Neural crest cell (in vitro differentiated cells): ENCODE measurements at regions not wholly inside any gene's neighbourhood (a gene's known extent, or its start where the extent isn't known, plus 50 kb on each side); places are given as distances from the start of the nearest gene placed in this dataset.

Experiments used
- DNase-seq: peaks from one replicate; pipeline ENCODE4 v3.0.0; 2021; ENCODE audit warnings: low read depth, mixed read lengths, low spot score
- H3K27ac Mint-ChIP-seq: one replicate; pipeline ENCODE4 v1.8.0; 2021; ENCODE audit warnings: mild to moderate bottlenecking, mixed read lengths; ENCODE audit not compliant: unreplicated experiment
- H3K27me3 Mint-ChIP-seq: 2 replicates; pipeline ENCODE4 v1.8.0; 2021; ENCODE audit warnings: low read depth, mild to moderate bottlenecking, mixed read lengths
- H3K36me3 Mint-ChIP-seq: 2 replicates; pipeline ENCODE4 v1.8.0; 2021; ENCODE audit warnings: low read depth, mild to moderate bottlenecking, mixed read lengths
- H3K4me1 Mint-ChIP-seq: 2 replicates; pipeline ENCODE4 v1.8.0; 2021; ENCODE audit warnings: mixed read lengths
- H3K4me3 Mint-ChIP-seq: one replicate; pipeline ENCODE4 v1.8.0; 2021; ENCODE audit warnings: mild to moderate bottlenecking, mixed read lengths
- H3K9me3 Mint-ChIP-seq: 2 replicates; pipeline ENCODE4 v1.8.0; 2021; ENCODE audit warnings: mixed read lengths
- TF ChIP-seq, protein P1 (sequence below): fragments of 200-600 bp; sonication (generic); conservative IDR thresholded peaks from 2 replicates; pipeline ENCODE4 v1.5.0; 2021; ENCODE audit warnings: antibody characterized with exemption, mild to moderate bottlenecking

DNA sequence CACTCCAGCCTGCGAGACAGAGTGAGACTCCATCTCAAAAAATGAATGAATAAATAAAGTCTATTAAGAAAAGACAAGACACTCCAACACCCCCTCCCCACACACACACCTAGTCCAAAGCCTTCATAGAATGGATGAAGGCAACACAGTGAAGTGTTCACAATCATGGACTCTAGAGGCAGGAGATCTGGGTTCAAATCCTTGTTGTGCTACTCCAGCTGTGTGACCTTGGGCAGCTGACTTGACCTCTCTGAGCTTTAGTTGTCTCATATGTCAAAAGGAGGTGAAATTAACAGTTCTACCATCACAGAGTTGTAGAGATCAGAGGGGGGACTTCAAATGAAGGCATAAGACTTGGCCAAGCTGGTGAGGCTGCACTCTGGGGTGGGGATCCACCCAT lies 95.8 kb upstream of the MAP1LC3B2 start:
- Mint-ChIP-seq H3K27ac (no peak overlapping the region), H3K36me3 (no peaks in the 10 kb centered on the region), H3K27me3 (no peaks in the 10 kb centered on the region), H3K4me3 (no peak overlapping the region), H3K4me1 (peaks cover 9% of the 10 kb centered on the region), H3K9me3 (no peaks in the 10 kb centered on the region)
- DNase-seq, result no peak
- TF ChIP-seq, protein P1, sequence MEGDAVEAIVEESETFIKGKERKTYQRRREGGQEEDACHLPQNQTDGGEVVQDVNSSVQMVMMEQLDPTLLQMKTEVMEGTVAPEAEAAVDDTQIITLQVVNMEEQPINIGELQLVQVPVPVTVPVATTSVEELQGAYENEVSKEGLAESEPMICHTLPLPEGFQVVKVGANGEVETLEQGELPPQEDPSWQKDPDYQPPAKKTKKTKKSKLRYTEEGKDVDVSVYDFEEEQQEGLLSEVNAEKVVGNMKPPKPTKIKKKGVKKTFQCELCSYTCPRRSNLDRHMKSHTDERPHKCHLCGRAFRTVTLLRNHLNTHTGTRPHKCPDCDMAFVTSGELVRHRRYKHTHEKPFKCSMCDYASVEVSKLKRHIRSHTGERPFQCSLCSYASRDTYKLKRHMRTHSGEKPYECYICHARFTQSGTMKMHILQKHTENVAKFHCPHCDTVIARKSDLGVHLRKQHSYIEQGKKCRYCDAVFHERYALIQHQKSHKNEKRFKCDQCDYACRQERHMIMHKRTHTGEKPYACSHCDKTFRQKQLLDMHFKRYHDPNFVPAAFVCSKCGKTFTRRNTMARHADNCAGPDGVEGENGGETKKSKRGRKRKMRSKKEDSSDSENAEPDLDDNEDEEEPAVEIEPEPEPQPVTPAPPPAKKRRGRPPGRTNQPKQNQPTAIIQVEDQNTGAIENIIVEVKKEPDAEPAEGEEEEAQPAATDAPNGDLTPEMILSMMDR, result no peak

DNA sequence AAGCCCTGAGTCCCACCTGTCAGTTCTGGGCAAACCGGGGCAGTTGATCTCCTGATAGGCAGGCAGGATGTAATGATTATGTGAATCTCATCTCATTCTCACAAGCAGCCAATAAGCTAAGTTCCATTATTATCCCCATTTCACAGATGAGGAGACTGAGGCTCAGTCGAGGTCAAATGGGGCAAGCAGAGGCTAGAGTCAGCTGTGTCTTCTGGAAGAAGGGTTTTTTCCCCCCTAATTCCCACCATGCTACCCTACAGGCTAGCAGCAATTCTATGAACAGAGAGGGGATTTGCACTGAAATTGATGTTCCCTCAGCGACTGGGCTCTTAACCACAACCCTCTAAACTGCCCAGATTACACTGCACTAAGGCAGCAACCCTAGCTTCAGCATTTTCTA lies 93.8 kb upstream of the MAP1LC3B2 start:
- H3K27ac Mint-ChIP-seq, result no peak overlapping the region
- no peak overlapping the region for H3K4me3 Mint-ChIP-seq
- H3K27me3 Mint-ChIP-seq, result no peaks in the 10 kb centered on the region
- no peaks in the 10 kb centered on the region for H3K36me3 Mint-ChIP-seq
- H3K9me3 Mint-ChIP-seq, result no peaks in the 10 kb centered on the region
- DNase-seq, result no peak
- TF ChIP-seq, protein P1, result no peak
- H3K4me1 Mint-ChIP-seq, result peaks cover under 1% of the 10 kb centered on the region

DNA sequence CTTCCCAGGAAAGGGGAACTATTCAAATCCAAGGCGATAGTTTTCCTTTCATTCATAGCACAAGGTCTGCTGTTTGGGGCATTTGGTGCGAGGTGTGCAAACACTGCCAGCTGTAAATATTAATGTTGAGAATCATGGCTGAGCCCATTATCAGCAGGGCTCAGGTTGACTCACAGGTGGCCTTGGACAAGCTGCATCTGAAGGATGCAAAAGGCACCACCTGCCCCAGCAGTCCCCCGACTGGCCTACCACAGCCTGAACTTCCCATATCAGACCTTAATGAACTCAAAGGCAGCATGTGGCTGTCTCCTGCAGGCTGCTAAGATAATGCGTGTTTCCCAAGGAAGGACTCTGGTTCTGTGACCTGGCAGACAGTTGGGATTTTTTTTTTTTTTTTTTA lies 93.3 kb upstream of the MAP1LC3B2 start:
- Mint-ChIP-seq H3K36me3 (no peaks in the 10 kb centered on the region), H3K27me3 (no peaks in the 10 kb centered on the region), H3K4me3 (no peak overlapping the region), H3K27ac (no peak overlapping the region), H3K4me1 (no peaks in the 10 kb centered on the region), H3K9me3 (no peaks in the 10 kb centered on the region)
- TF ChIP-seq, protein P1, result no peak
- no peak for DNase-seq

DNA sequence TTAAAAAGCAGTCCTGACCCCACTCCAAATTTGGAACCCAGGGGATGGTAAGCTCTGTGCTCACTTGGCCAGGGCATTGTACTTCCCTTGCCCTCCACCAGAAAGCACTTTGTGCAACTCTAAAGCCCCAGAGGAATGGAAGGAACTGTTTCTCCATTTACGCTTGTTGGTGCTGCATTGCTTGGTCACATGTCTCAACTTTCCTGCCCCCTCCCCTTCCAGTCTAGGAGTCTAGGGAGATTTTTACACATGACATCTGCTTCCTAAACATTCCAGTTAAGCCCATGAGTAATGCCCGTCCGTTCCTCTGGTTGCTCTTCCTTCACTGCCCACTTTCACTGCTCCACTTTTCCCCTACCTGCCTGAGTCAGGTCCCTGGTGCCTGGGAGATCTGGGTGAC lies 92.6 kb upstream of the MAP1LC3B2 start:
- H3K4me1 Mint-ChIP-seq, result no peaks in the 10 kb centered on the region
- no peaks in the 10 kb centered on the region for H3K27me3 Mint-ChIP-seq
- H3K9me3 Mint-ChIP-seq, result no peaks in the 10 kb centered on the region
- no peaks in the 10 kb centered on the region for H3K36me3 Mint-ChIP-seq
- DNase-seq, result no peak
- peak overlapping the region; percentile 68 for H3K27ac Mint-ChIP-seq
- H3K4me3 Mint-ChIP-seq, result no peak overlapping the region
- TF ChIP-seq, protein P1, result no peak

DNA sequence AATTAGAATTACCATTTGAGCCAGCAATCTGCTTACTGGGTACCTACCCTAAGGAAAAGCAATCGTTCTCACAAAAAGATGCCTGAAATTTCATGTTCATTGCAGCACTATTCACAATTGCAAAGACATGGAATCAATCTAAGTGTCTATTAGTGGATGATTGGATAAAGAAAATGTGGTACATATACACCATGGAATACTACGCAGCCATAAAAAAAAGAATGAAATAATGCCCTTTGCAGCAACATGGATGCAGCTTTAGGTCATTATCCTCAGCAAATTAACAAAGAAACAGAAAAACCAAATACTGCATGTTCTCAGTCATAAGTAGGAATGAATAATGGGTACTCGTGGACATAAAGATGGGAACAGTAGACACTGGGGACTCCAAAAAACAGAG lies 89.8 kb upstream of the MAP1LC3B2 start:
- no peaks in the 10 kb centered on the region for H3K27me3 Mint-ChIP-seq
- no peaks in the 10 kb centered on the region for H3K4me1 Mint-ChIP-seq
- H3K9me3 Mint-ChIP-seq, result no peaks in the 10 kb centered on the region
- H3K36me3 Mint-ChIP-seq, result no peaks in the 10 kb centered on the region
- TF ChIP-seq, protein P1, result no peak
- no peak overlapping the region for H3K27ac Mint-ChIP-seq
- DNase-seq, result no peak
- no peak overlapping the region for H3K4me3 Mint-ChIP-seq

DNA sequence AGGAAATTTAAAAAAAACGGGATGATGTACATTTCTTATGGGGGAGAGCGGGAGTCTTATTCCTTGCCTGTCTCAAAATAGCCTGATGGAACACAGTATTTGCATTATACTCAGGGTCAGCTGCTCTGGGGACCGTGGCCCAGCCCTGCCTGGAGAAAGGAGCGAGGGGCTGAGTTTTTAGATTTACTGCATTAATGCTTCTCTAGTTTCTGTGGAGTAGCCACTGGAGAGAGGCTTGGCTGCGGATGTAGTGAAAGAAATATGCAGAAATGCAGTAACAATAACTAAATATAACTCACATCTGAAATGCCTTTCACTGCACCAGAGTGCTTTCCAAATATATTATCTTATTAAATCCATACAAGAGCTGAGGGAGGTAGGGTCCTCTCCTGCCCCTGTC lies 87.6 kb upstream of the MAP1LC3B2 start:
- Mint-ChIP-seq H3K36me3 (peaks cover 8% of the 10 kb centered on the region), H3K4me3 (no peak overlapping the region)
- TF ChIP-seq, protein P1, result no peak

More for the DNA sequence above, 87.6 kb upstream of the MAP1LC3B2 start:
- no peak for DNase-seq
- Mint-ChIP-seq H3K4me1 (no peaks in the 10 kb centered on the region), H3K9me3 (peaks cover 10% of the 10 kb centered on the region), H3K27me3 (no peaks in the 10 kb centered on the region), H3K27ac (no peak overlapping the region)
